Limb (tissue), 2 donors: ENCODE measurements at regions not wholly inside any gene's neighbourhood (a gene's known extent, or its start where the extent isn't known, plus 50 kb on each side); places are given as distances from the start of the nearest gene placed in this dataset.

ENCODE experiments used
- DNase-seq, 2 donors: peaks; one replicate each; pipeline ENCODE4 v3.0.0-alpha.2; 2016; ENCODE audit errors: extremely low spot score in 2 of 2

- DNase-seq: no peak
Observed at GRCh38 chr2:100627330-100628300, 64.8 kb downstream of the PDCL3 start.

GRCh38 chr2:100628506-100628905 is 65.7 kb downstream of the PDCL3 start:
- no peak for DNase-seq

- no peak for DNase-seq
Observed at GRCh38 chr2:100629309-100629708, 66.5 kb downstream of the PDCL3 start.

- DNase-seq: no peak
Observed at GRCh38 chr2:100630473-100630977, 67.7 kb downstream of the PDCL3 start.

GRCh38 chr2:100632037-100632436 is 69.2 kb downstream of the PDCL3 start:
- no peak for DNase-seq

GRCh38 chr2:100632759-100633158 is 70.0 kb downstream of the PDCL3 start:
- no peak for DNase-seq

GRCh38 chr2:100639588-100640390 is 77.0 kb downstream of the PDCL3 start:
- DNase-seq: no peak

- no peak for DNase-seq
Observed at GRCh38 chr2:100640431-100641124, 77.8 kb downstream of the PDCL3 start.

- DNase-seq: no peak
Observed at GRCh38 chr2:100641125-100641435, 78.3 kb downstream of the PDCL3 start.

GRCh38 chr2:100642425-100642824 is 79.6 kb downstream of the PDCL3 start:
- DNase-seq: no peak

- DNase-seq: no peak
Observed at GRCh38 chr2:100643467-100643866, 80.7 kb downstream of the PDCL3 start.

GRCh38 chr2:100643906-100644501 is 81.2 kb downstream of the PDCL3 start:
- no peak for DNase-seq

GRCh38 chr2:100645695-100646429 is 83.1 kb downstream of the PDCL3 start:
- no peak for DNase-seq

- no peak for DNase-seq
Observed at GRCh38 chr2:100647709-100648108, 84.9 kb downstream of the PDCL3 start.

- DNase-seq: no peak
Observed at GRCh38 chr2:100650151-100650550, 87.4 kb downstream of the PDCL3 start.

- DNase-seq: no peak
Observed at GRCh38 chr2:100653449-100654035, 90.7 kb downstream of the PDCL3 start.

GRCh38 chr2:100654611-100655010 is 91.8 kb downstream of the PDCL3 start:
- DNase-seq: no peak

GRCh38 chr2:100655446-100655845 is 92.7 kb downstream of the PDCL3 start:
- no peak for DNase-seq

GRCh38 chr2:100655936-100656534 is 93.2 kb downstream of the PDCL3 start:
- DNase-seq: no peak

GRCh38 chr2:100658017-100658416 is 95.2 kb downstream of the PDCL3 start:
- DNase-seq: no peak
